CD14-positive monocyte (primary cell): ENCODE measurements at regions not wholly inside any gene's neighbourhood (a gene's known extent, or its start where the extent isn't known, plus 50 kb on each side); places are given as distances from the start of the nearest gene placed in this dataset.

Source experiments
- DNase-seq, 3 donors: peaks; one replicate each; pipeline ENCODE4 v3.0.0-alpha.2; 2011 to 2022
- H2AFZ ChIP-seq: 2 replicates; pipeline ENCODE4 v1.6.0; 2012; ENCODE audit warnings: mild to moderate bottlenecking, low read depth, low read length, inconsistent platforms; ENCODE audit not compliant: insufficient read depth, poor library complexity, severe bottlenecking
- H3K27ac ChIP-seq, 2 donors: 1 replicate in 1 of 2; 2 replicates in 1 of 2; pipeline ENCODE4 v1.5.1; 2012 to 2013; ENCODE audit warnings: low read length in 2 of 2, control low read depth in 1 of 2, inconsistent platforms in 1 of 2, low read depth in 1 of 2, mild to moderate bottlenecking in 1 of 2
- H3K27me3 ChIP-seq, 2 donors: one replicate each; pipeline versions ENCODE4 v1.6.0 to v1.6.1; 2011 to 2013; ENCODE audit warnings: low read length in 2 of 2; ENCODE audit not compliant: control insufficient read depth in 2 of 2, insufficient read depth in 2 of 2
- H3K36me3 ChIP-seq, 2 donors: replicated peaks in 1 of 2; 1 replicate in 1 of 2; 2 replicates in 1 of 2; pipeline versions ENCODE4 v1.5.1 to v1.6.1; 2012 to 2013; ENCODE audit warnings: low read length in 2 of 2, control low read depth in 1 of 2, inconsistent platforms in 1 of 2, mild to moderate bottlenecking in 1 of 2; ENCODE audit not compliant: insufficient read depth in 2 of 2, control insufficient read depth in 1 of 2
- H3K4me1 ChIP-seq, 2 donors: 1 replicate in 1 of 2; 2 replicates in 1 of 2; pipeline versions ENCODE4 v1.5.1 to v1.6.1; 2012 to 2013; ENCODE audit warnings: low read length in 2 of 2, control low read depth in 1 of 2, inconsistent platforms in 1 of 2, mild to moderate bottlenecking in 1 of 2, moderate library complexity in 1 of 2; ENCODE audit not compliant: insufficient read depth in 2 of 2, control insufficient read depth in 1 of 2
- H3K4me2 ChIP-seq: replicated peaks from 2 replicates; pipeline ENCODE3; 2012; ENCODE audit warnings: low read length, moderate library complexity, mild to moderate bottlenecking; ENCODE audit not compliant: poor library complexity, severe bottlenecking; ENCODE audit errors: extremely low read depth
- H3K4me3 ChIP-seq, 3 experiments: fragments of 200-600 bp in 1 of 3; sonication (generic) in 1 of 3; replicated peaks in 1 of 3; 1 replicate in 2 of 3; 2 replicates in 1 of 3; pipeline ENCODE4 v1.5.1; 2011 to 2013; ENCODE audit warnings: low read length in 3 of 3, mild to moderate bottlenecking in 3 of 3, control low read depth in 2 of 3, low read depth in 2 of 3, inconsistent platforms in 1 of 3, moderate library complexity in 1 of 3
- H3K79me2 ChIP-seq: 2 replicates; pipeline ENCODE4 v1.6.0; 2012; ENCODE audit warnings: mild to moderate bottlenecking, control low read depth, inconsistent platforms, low read length, moderate library complexity; ENCODE audit not compliant: insufficient read depth
- H3K9ac ChIP-seq: 2 replicates; pipeline ENCODE4 v1.6.0; 2017; ENCODE audit warnings: low read length, mild to moderate bottlenecking; ENCODE audit not compliant: insufficient read depth, poor library complexity, severe bottlenecking
- H3K9me3 ChIP-seq, 2 donors: replicated peaks in 1 of 2; 1 replicate in 1 of 2; 2 replicates in 1 of 2; pipeline versions ENCODE4 v1.5.1 to v1.6.1; 2012 to 2013; ENCODE audit warnings: low read length in 2 of 2, control low read depth in 1 of 2; ENCODE audit not compliant: control insufficient read depth in 1 of 2, insufficient read depth in 1 of 2
- H4K20me1 ChIP-seq: 2 replicates; pipeline ENCODE4 v1.6.0; 2012; ENCODE audit warnings: mild to moderate bottlenecking, low read length, control low read depth, moderate library complexity; ENCODE audit not compliant: insufficient read depth
- H3K27ac Mint-ChIP-seq, 7 donors: one replicate each; pipeline ENCODE4 v1.8.0; 2020; ENCODE audit warnings: mild to moderate bottlenecking in 7 of 7, mixed read lengths in 7 of 7, moderate library complexity in 6 of 7, inconsistent platforms in 2 of 7
- H3K27me3 Mint-ChIP-seq, 3 donors: one replicate each; pipeline ENCODE4 v1.8.0; 2021 to 2022; ENCODE audit warnings: low read depth in 3 of 3, mild to moderate bottlenecking in 3 of 3, mixed read lengths in 3 of 3, moderate library complexity in 3 of 3, inconsistent platforms in 1 of 3
- H3K36me3 Mint-ChIP-seq, 2 donors: one replicate each; pipeline ENCODE4 v1.8.0; 2020; ENCODE audit warnings: mixed read lengths in 2 of 2, inconsistent platforms in 1 of 2, mild to moderate bottlenecking in 1 of 2
- H3K4me1 Mint-ChIP-seq: one replicate; pipeline ENCODE4 v1.8.0; 2020; ENCODE audit warnings: mild to moderate bottlenecking, mixed read lengths
- H3K4me3 Mint-ChIP-seq, 2 donors: one replicate each; pipeline ENCODE4 v1.8.0; 2020; ENCODE audit warnings: mild to moderate bottlenecking in 2 of 2, mixed read lengths in 2 of 2, moderate library complexity in 1 of 2
- H3K9me3 Mint-ChIP-seq, 7 donors: one replicate each; pipeline ENCODE4 v1.8.0; 2020 to 2022; ENCODE audit warnings: mixed read lengths in 7 of 7, mild to moderate bottlenecking in 6 of 7, moderate library complexity in 6 of 7, inconsistent platforms in 2 of 7
- WGBS: methylation state at CpG from one replicate; pipeline ENCODE4 v1.1.5; 2013; ENCODE audit warnings: missing lambda C conversion rate; ENCODE audit not compliant: insufficient coverage; 5-methylcytosine and 5-hydroxymethylcytosine counted together
- intact Hi-C, 2 donors: fragments of 100-400 bp; cut with micrococcal nuclease; formaldehyde crosslinking; loops; one replicate each; pipeline versions ENCODE4 v1.15.0 to v1.15.1; 2023
- TF ChIP-seq, protein P1 (sequence below): fragments of 200-600 bp; IDR thresholded peaks from one replicate; pipeline ENCODE4 v1.8.0; 2022; ENCODE audit warnings: antibody characterized with exemption, mild to moderate bottlenecking

DNA sequence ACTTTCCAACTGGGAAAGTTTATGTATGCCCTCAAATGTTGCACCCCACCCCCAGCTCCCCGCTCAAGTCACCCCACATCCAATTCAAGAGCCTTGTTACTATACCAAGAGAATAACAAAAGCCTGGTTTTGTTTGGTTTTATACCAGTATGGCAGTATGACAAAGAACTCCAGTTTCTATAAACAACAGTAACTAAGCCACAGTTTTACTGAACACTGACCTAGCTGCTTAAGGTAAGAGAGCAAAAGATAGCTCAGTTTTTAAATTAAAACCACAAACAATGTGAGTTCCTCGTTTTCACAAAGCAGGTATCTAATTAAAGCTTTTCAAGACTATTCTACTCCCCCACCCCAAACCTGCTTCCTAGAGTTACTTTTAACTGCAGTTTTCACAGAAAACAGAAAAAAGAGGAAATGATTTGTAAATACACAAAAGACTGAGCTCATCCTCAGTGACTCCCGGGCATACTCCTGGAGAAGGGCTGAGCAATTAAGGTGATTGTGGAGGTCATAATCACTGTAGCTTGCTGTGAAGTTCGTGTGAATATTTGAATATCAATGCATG lies 59.3 kb upstream of the LHX8 start:
- no peaks in the 10 kb centered on the region for H3K79me2 ChIP-seq
- H3K36me3 ChIP-seq: no peaks in the 10 kb centered on the region
- Mint-ChIP-seq H3K27me3 (no peaks in the 10 kb centered on the region), H3K36me3 (no peaks in the 10 kb centered on the region), H3K9me3 (no peaks in the 10 kb centered on the region), H3K4me1 (no peaks in the 10 kb centered on the region), H3K4me3 (no peak overlapping the region), H3K27ac (no peak overlapping the region)
- H4K20me1 ChIP-seq: no peaks in the 10 kb centered on the region
- H3K27ac ChIP-seq: no peak overlapping the region
- no peak overlapping the region for H3K9ac ChIP-seq
- H3K27me3 ChIP-seq: no peaks in the 10 kb centered on the region
- no peak overlapping the region for H2AFZ ChIP-seq
- intact Hi-C loops: no loop called here
- H3K4me3 ChIP-seq: no peak overlapping the region
- H3K9me3 ChIP-seq: no peaks in the 10 kb centered on the region
- WGBS: no CpG with 5 or more reads among the region's 4 CpGs
- no peaks in the 10 kb centered on the region for H3K4me1 ChIP-seq
- H3K4me2 ChIP-seq: no peak overlapping the region
- TF ChIP-seq, protein P1, sequence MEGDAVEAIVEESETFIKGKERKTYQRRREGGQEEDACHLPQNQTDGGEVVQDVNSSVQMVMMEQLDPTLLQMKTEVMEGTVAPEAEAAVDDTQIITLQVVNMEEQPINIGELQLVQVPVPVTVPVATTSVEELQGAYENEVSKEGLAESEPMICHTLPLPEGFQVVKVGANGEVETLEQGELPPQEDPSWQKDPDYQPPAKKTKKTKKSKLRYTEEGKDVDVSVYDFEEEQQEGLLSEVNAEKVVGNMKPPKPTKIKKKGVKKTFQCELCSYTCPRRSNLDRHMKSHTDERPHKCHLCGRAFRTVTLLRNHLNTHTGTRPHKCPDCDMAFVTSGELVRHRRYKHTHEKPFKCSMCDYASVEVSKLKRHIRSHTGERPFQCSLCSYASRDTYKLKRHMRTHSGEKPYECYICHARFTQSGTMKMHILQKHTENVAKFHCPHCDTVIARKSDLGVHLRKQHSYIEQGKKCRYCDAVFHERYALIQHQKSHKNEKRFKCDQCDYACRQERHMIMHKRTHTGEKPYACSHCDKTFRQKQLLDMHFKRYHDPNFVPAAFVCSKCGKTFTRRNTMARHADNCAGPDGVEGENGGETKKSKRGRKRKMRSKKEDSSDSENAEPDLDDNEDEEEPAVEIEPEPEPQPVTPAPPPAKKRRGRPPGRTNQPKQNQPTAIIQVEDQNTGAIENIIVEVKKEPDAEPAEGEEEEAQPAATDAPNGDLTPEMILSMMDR: no peak
- no peak for DNase-seq

DNA sequence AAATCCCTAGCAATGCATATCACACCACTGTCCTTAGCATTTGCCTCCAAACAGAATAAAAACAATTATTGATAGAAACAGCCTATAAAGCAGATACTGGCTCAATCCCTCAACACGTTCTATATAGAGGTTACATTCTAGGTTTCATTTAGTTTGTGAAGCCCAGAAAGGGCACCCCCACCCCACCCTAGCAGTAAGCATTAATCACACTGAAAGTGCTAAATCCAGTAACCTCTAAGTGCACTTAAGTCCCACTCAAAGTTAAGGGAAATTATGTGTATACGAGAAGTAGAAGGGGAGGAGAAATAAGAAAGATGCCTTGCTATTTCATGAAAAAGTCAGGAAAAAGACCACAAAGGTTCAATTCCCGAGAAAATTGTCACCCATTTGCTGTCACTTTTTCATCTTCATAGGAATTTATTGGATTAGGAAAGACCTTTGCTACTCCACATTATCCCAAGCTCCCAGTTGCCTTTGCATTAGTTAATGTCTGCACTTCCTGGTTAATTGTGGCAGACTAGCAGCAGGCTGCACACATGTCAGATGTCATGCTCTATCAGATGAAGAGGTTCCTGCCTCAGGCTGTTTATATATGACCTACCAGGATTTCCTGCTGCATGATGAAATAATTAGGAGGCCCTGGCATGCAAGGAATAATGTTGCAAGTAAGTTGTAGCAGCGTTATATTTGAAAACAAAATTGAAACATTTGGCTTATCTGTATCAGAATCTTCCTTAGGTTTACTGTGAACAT lies 54.5 kb upstream of the LHX8 start:
- no peak overlapping the region for H3K27ac Mint-ChIP-seq
- Histone ChIP-seq H3K9me3 (no peaks in the 10 kb centered on the region), H3K27me3 (no peaks in the 10 kb centered on the region), H3K9ac (no peak overlapping the region), H3K4me2 (no peak overlapping the region), H4K20me1 (no peaks in the 10 kb centered on the region), H3K4me3 (no peak overlapping the region), H2AFZ (no peak overlapping the region), H3K36me3 (no peaks in the 10 kb centered on the region), H3K79me2 (no peaks in the 10 kb centered on the region), H3K4me1 (no peaks in the 10 kb centered on the region), H3K27ac (no peak overlapping the region)
- H3K4me3 Mint-ChIP-seq: no peak overlapping the region
- no peaks in the 10 kb centered on the region for H3K4me1 Mint-ChIP-seq
- H3K27me3 Mint-ChIP-seq: no peaks in the 10 kb centered on the region
- TF ChIP-seq, protein P1: no peak
- DNase-seq: no peak
- no peaks in the 10 kb centered on the region for H3K36me3 Mint-ChIP-seq
- WGBS: 80% methylated on average over 1 of the region's 4 CpGs
- H3K9me3 Mint-ChIP-seq: no peaks in the 10 kb centered on the region
- intact Hi-C loops: no loop called here
